ENCODE measurements at regions not wholly inside any gene's neighbourhood (a gene's known extent, or its start where the extent isn't known, plus 50 kb on each side); places are given as distances from the start of the nearest gene placed in this dataset.

- TF ChIP-seq EZH2 (IDR thresholded peaks at IDR 0.05; ENCODE audit: low read length): no peak
- no peak for TF ChIP-seq CTCF (optimal IDR thresholded peaks at IDR 0.05 in 1 of 3, IDR thresholded peaks at IDR 0.05 in 1 of 3, conservative IDR thresholded peaks at IDR 0.05 in 1 of 3; ENCODE audit: extremely low read depth in 1 of 3, insufficient read depth in 2 of 3, low read length in 3 of 3)
Observed at GRCh38 chr7:24390376-24391157, 106.6 kb downstream of the NPY start.

Measured in keratinocyte (primary cell).